ENCODE measurements at regions not wholly inside any gene's neighbourhood (a gene's known extent, or its start where the extent isn't known, plus 50 kb on each side); places are given as distances from the start of the nearest gene placed in this dataset.

GRCh38 chr2:13584020-13584419, 867.3 kb downstream of the TRIB2 start:
- TF ChIP-seq POLR2A (IDR thresholded peaks at IDR 0.05; ENCODE audit: low read depth, low read length): no peak
- DNase-seq (ENCODE audit: insufficient read length, low spot score): no peak
- no peak for FAIRE-seq

GRCh38 chr2:13585732-13586131, 869.0 kb downstream of the TRIB2 start:
- DNase-seq (ENCODE audit: insufficient read length, low spot score): no peak
- no peak for FAIRE-seq

GRCh38 chr2:13596233-13596632, 879.5 kb downstream of the TRIB2 start:
- FAIRE-seq (no peak), DNase-seq (ENCODE audit: insufficient read length, low spot score) (no peak)
- TF ChIP-seq POLR2A (IDR thresholded peaks at IDR 0.05; ENCODE audit: low read depth, low read length): no peak

More at GRCh38 chr2:13585732-13586131, 869.0 kb downstream of the TRIB2 start:
- TF ChIP-seq POLR2A (IDR thresholded peaks at IDR 0.05; ENCODE audit: low read depth, low read length): no peak

GRCh38 chr2:13597176-13597575, 880.4 kb downstream of the TRIB2 start:
- DNase-seq (ENCODE audit: insufficient read length, low spot score) (no peak), FAIRE-seq (no peak)
- TF ChIP-seq POLR2A (IDR thresholded peaks at IDR 0.05; ENCODE audit: low read depth, low read length): no peak

- DNase-seq (ENCODE audit: insufficient read length, low spot score) (no peak), FAIRE-seq (no peak)
- no peak for TF ChIP-seq POLR2A (IDR thresholded peaks at IDR 0.05; ENCODE audit: low read depth, low read length)
Measured at GRCh38 chr2:13601506-13601905, 884.8 kb downstream of the TRIB2 start.

GRCh38 chr2:13604951-13605661, 888.4 kb downstream of the TRIB2 start:
- FAIRE-seq: no peak

GRCh38 chr2:13607139-13607538, 890.4 kb downstream of the TRIB2 start:
- FAIRE-seq (no peak), DNase-seq (ENCODE audit: insufficient read length, low spot score) (no peak)
- no peak for TF ChIP-seq POLR2A (IDR thresholded peaks at IDR 0.05; ENCODE audit: low read depth, low read length)

More at GRCh38 chr2:13604951-13605661, 888.4 kb downstream of the TRIB2 start:
- no peak for TF ChIP-seq POLR2A (IDR thresholded peaks at IDR 0.05; ENCODE audit: low read depth, low read length)
- no peak for DNase-seq (ENCODE audit: insufficient read length, low spot score)

GRCh38 chr2:13611939-13612338, 895.2 kb downstream of the TRIB2 start:
- DNase-seq (ENCODE audit: insufficient read length, low spot score): no peak
- TF ChIP-seq POLR2A (IDR thresholded peaks at IDR 0.05; ENCODE audit: low read depth, low read length): no peak
- FAIRE-seq: no peak

GRCh38 chr2:13616059-13616458, 899.3 kb downstream of the TRIB2 start:
- no peak for TF ChIP-seq POLR2A (IDR thresholded peaks at IDR 0.05; ENCODE audit: low read depth, low read length)
- FAIRE-seq: no peak
- DNase-seq (ENCODE audit: insufficient read length, low spot score): no peak

GRCh38 chr2:13616616-13617015, 899.9 kb downstream of the TRIB2 start:
- no peak for DNase-seq (ENCODE audit: insufficient read length, low spot score)
- no peak for FAIRE-seq
- TF ChIP-seq POLR2A (IDR thresholded peaks at IDR 0.05; ENCODE audit: low read depth, low read length): no peak

GRCh38 chr2:13628122-13628521, 911.4 kb downstream of the TRIB2 start:
- no peak for DNase-seq (ENCODE audit: insufficient read length, low spot score)
- FAIRE-seq: no peak
- no peak for TF ChIP-seq POLR2A (IDR thresholded peaks at IDR 0.05; ENCODE audit: low read depth, low read length)

GRCh38 chr2:13638181-13638580, 921.4 kb downstream of the TRIB2 start:
- no peak for DNase-seq (ENCODE audit: insufficient read length, low spot score)
- TF ChIP-seq POLR2A (IDR thresholded peaks at IDR 0.05; ENCODE audit: low read depth, low read length): no peak
- FAIRE-seq: no peak

GRCh38 chr2:13649918-13650317, 933.2 kb downstream of the TRIB2 start:
- DNase-seq (ENCODE audit: insufficient read length, low spot score): no peak
- TF ChIP-seq POLR2A (IDR thresholded peaks at IDR 0.05; ENCODE audit: low read depth, low read length): no peak
- no peak for FAIRE-seq

- DNase-seq (ENCODE audit: insufficient read length, low spot score): no peak
- no peak for TF ChIP-seq POLR2A (IDR thresholded peaks at IDR 0.05; ENCODE audit: low read depth, low read length)
- no peak for FAIRE-seq
Measured at GRCh38 chr2:13650586-13651180, 933.9 kb downstream of the TRIB2 start.

- no peak for DNase-seq (ENCODE audit: insufficient read length, low spot score)
- TF ChIP-seq POLR2A (IDR thresholded peaks at IDR 0.05; ENCODE audit: low read depth, low read length): no peak
- FAIRE-seq: no peak
Measured at GRCh38 chr2:13651684-13652131, 935.0 kb downstream of the TRIB2 start.
